NB4 (cell line): ENCODE measurements at regions not wholly inside any gene's neighbourhood (a gene's known extent, or its start where the extent isn't known, plus 50 kb on each side); places are given as distances from the start of the nearest gene placed in this dataset.

ENCODE experiments used
- MYC ChIP-seq: IDR thresholded peaks from 2 replicates; pipeline ENCODE4 v1.6.1; 2011; ENCODE audit warnings: low read depth, low read length
- POLR2A ChIP-seq: IDR thresholded peaks from 2 replicates; pipeline ENCODE4 v1.6.1; 2011; ENCODE audit warnings: mild to moderate bottlenecking; ENCODE audit not compliant: insufficient read length; ENCODE audit errors: extremely low read depth
- TF ChIP-seq, protein P1 (sequence below): IDR thresholded peaks from one replicate; pipeline ENCODE4 v1.5.1; 2012; ENCODE audit warnings: low read depth, low read length
- TF ChIP-seq, protein P2 (sequence below): IDR thresholded peaks from 2 replicates; pipeline ENCODE4 v1.6.1; 2011; ENCODE audit warnings: low read depth, low read length

DNA sequence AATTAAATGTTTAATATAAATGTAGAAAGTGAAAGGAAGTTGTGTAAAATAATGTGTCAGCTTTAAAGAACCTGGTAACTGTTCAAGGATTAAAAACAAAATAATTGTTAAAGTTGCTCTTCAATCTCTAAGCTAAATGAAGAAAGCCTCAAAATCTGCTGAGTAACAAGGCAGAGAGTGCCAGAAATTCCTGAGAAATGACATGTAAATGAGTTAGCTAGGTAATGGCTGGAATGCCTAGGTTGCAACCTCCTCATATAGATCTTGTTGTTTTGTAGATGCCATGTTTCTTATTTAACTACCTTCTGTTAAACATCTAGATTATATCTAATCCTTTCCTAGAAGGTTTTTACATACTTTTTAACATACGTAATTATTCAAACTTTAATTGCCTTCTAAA is 763.6 kb upstream of the AGA start:
- TF ChIP-seq, protein P1, sequence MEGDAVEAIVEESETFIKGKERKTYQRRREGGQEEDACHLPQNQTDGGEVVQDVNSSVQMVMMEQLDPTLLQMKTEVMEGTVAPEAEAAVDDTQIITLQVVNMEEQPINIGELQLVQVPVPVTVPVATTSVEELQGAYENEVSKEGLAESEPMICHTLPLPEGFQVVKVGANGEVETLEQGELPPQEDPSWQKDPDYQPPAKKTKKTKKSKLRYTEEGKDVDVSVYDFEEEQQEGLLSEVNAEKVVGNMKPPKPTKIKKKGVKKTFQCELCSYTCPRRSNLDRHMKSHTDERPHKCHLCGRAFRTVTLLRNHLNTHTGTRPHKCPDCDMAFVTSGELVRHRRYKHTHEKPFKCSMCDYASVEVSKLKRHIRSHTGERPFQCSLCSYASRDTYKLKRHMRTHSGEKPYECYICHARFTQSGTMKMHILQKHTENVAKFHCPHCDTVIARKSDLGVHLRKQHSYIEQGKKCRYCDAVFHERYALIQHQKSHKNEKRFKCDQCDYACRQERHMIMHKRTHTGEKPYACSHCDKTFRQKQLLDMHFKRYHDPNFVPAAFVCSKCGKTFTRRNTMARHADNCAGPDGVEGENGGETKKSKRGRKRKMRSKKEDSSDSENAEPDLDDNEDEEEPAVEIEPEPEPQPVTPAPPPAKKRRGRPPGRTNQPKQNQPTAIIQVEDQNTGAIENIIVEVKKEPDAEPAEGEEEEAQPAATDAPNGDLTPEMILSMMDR: no peak
- no peak for TF ChIP-seq MYC
- TF ChIP-seq, protein P2, sequence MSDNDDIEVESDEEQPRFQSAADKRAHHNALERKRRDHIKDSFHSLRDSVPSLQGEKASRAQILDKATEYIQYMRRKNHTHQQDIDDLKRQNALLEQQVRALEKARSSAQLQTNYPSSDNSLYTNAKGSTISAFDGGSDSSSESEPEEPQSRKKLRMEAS: no peak
- no peak for TF ChIP-seq POLR2A
